Stomach (tissue), 8 donors: ENCODE measurements at regions not wholly inside any gene's neighbourhood (a gene's known extent, or its start where the extent isn't known, plus 50 kb on each side); places are given as distances from the start of the nearest gene placed in this dataset.

Experiments
- DNase-seq, 2 donors: peaks; one replicate each; pipeline versions ENCODE4 v3.0.0 to v3.0.0-alpha.2; 2013 to 2019
- H3K27ac ChIP-seq, 5 donors: fragments of 200-600 bp in 4 of 5; sonication (generic) in 4 of 5; one replicate each; pipeline ENCODE4 v1.5.1; 2013 to 2019; ENCODE audit warnings: mild to moderate bottlenecking in 1 of 5, moderate library complexity in 1 of 5
- H3K27me3 ChIP-seq, 3 donors: fragments of 200-600 bp; sonication (generic); one replicate each; pipeline ENCODE4 v1.5.1; 2017 to 2019; ENCODE audit warnings: mixed run types in 1 of 3
- H3K36me3 ChIP-seq, 4 donors: fragments of 200-600 bp; sonication (generic); 1 replicate in 3 of 4; 2 replicates in 1 of 4; pipeline ENCODE4 v1.5.1; 2016 to 2019
- H3K4me1 ChIP-seq, 4 donors: fragments of 200-600 bp; sonication (generic); one replicate each; pipeline ENCODE4 v1.5.1; 2016 to 2019
- H3K4me3 ChIP-seq, 4 donors: fragments of 200-600 bp; sonication (generic) in 3 of 4; one replicate each; pipeline ENCODE4 v1.5.1; 2016 to 2019; ENCODE audit warnings: mild to moderate bottlenecking in 1 of 4
- H3K9me3 ChIP-seq, 4 donors: fragments of 200-600 bp; sonication (generic); one replicate each; pipeline ENCODE4 v1.5.1; 2016 to 2019
- CTCF ChIP-seq, 7 experiments: fragments of 450-650 bp in 4 of 7; fragments of 200-600 bp in 3 of 7; sonication (generic) in 3 of 7; IDR thresholded peaks; one replicate each; pipeline ENCODE4 v1.5.1; 2016 to 2019; ENCODE audit warnings: antibody characterized with exemption in 7 of 7, control low read depth in 2 of 7, mild to moderate bottlenecking in 1 of 7
- EP300 ChIP-seq: sonication (generic); formaldehyde crosslinking; IDR thresholded peaks from one replicate; pipeline ENCODE4 v1.6.1; 2017; ENCODE audit warnings: antibody characterized with exemption
- POLR2A ChIP-seq, 4 donors: fragments of 450-650 bp; IDR thresholded peaks; one replicate each; pipeline ENCODE4 v1.6.1; 2016; ENCODE audit warnings: antibody characterized with exemption in 4 of 4, control low read depth in 2 of 4, mild to moderate bottlenecking in 1 of 4, moderate library complexity in 1 of 4
- POLR2AphosphoS5 ChIP-seq, 3 donors: sonication (generic); formaldehyde crosslinking; IDR thresholded peaks; one replicate each; pipeline ENCODE4 v1.6.1; 2016; ENCODE audit warnings: antibody characterized with exemption in 3 of 3
- WGBS, 5 donors: extraction: QIAGEN DNeasy Blood & Tissue Kit in 3 of 5; methylation state at CpG; one replicate each; pipeline versions ENCODE4 v1.1.5 to v1.1.7; 2013 to 2018; 5-methylcytosine and 5-hydroxymethylcytosine counted together
- intact Hi-C: fragments of 100-400 bp; cut with DNase I; formaldehyde crosslinking; loops from one replicate; pipeline ENCODE4 v1.15.1; 2023; ENCODE audit warnings: low total_unique reads
- donor health status: healthy with polysubstance abuse.
- donor health status: Bipolar disorder and iron deficiency.
- donor health status: healthy.

- no peaks in the 10 kb centered on the region for H3K36me3 ChIP-seq
- no peak overlapping the region for H3K4me3 ChIP-seq
- H3K27me3 ChIP-seq, result peaks cover 0 to 2% (median 0%) of the 10 kb centered on the region in 3 donors
- H3K9me3 ChIP-seq, result peaks cover 0 to 10% (median 0%) of the 10 kb centered on the region in 4 donors
- H3K27ac ChIP-seq, result no peak overlapping the region
- DNase-seq, result no peak
- TF ChIP-seq POLR2A (IDR thresholded peaks at IDR 0.05) (no peak), POLR2AphosphoS5 (IDR thresholded peaks at IDR 0.05) (no peak), EP300 (no peak), CTCF (IDR thresholded peaks at IDR 0.05) (no peak)
- intact Hi-C loops, result no loop called here
- H3K4me1 ChIP-seq, result no peaks in the 10 kb centered on the region
- WGBS, 5 donors, result 71 to 84% (median 82%) methylated on average over 17 to 23 of the region's 23 CpGs
Measured at GRCh38 chr10:130816116-130816901, 495.2 kb downstream of the TCERG1L start.

- no peak overlapping the region for H3K4me3 ChIP-seq
- 71 to 83% (median 81%) methylated on average over 6 to 8 of the region's 8 CpGs for WGBS, 5 donors
- intact Hi-C loops, result no loop called here
- H3K27me3 ChIP-seq, result no peaks in the 10 kb centered on the region
- H3K36me3 ChIP-seq, result no peaks in the 10 kb centered on the region
- DNase-seq, result no peak
- TF ChIP-seq POLR2AphosphoS5 (IDR thresholded peaks at IDR 0.05) (no peak), POLR2A (IDR thresholded peaks at IDR 0.05) (no peak), CTCF (IDR thresholded peaks at IDR 0.05) (no peak), EP300 (no peak)
- H3K9me3 ChIP-seq, result peaks cover 0 to 10% (median 0%) of the 10 kb centered on the region in 4 donors
- no peaks in the 10 kb centered on the region for H3K4me1 ChIP-seq
- H3K27ac ChIP-seq, result no peak overlapping the region
Measured at GRCh38 chr10:130817046-130817624, 494.4 kb downstream of the TCERG1L start.

GRCh38 chr10:130817674-130818073 lies 493.8 kb downstream of the TCERG1L start:
- H3K27me3 ChIP-seq, result no peaks in the 10 kb centered on the region
- intact Hi-C loops, result no loop called here

More at GRCh38 chr10:130817674-130818073, 493.8 kb downstream of the TCERG1L start:
- Histone ChIP-seq H3K36me3 (no peaks in the 10 kb centered on the region), H3K27ac (no peak overlapping the region), H3K9me3 (peaks cover 0 to 10% (median 0%) of the 10 kb centered on the region in 4 donors), H3K4me3 (no peak overlapping the region), H3K4me1 (no peaks in the 10 kb centered on the region)
- no peak for DNase-seq
- WGBS, 5 donors, result 70 to 82% (median 79%) methylated on average over 6 of the region's 6 CpGs
- TF ChIP-seq POLR2A (IDR thresholded peaks at IDR 0.05), result no peak
- no peak for TF ChIP-seq CTCF (IDR thresholded peaks at IDR 0.05)
- no peak for TF ChIP-seq EP300
- TF ChIP-seq POLR2AphosphoS5 (IDR thresholded peaks at IDR 0.05), result no peak
